Common myeloid progenitor, CD34-positive (primary cell): ENCODE measurements at regions not wholly inside any gene's neighbourhood (a gene's known extent, or its start where the extent isn't known, plus 50 kb on each side); places are given as distances from the start of the nearest gene placed in this dataset.

Source experiments
- CTCF ChIA-PET: fragments of 350-600 bp; sonication (Branson Sonifier 250); formaldehyde crosslinking; loops from one replicate; lab custom pipeline; 2021; ENCODE audit warnings: antibody characterized with exemption; lab: Charles Lee
- POLR2A ChIA-PET: fragments of 350-600 bp; sonication (Branson Sonifier 250); formaldehyde crosslinking; loops from one replicate; lab custom pipeline; 2021; ENCODE audit warnings: antibody characterized with exemption; lab: Charles Lee
- DNase-seq, 3 donors: peaks; one replicate each; pipeline versions ENCODE4 v3.0.0 to v3.0.0-alpha.2; 2013
- H3K27ac ChIP-seq, 2 experiments: 1 replicate in 1 of 2; 2 replicates in 1 of 2; pipeline ENCODE4 v1.7.0; 2013; ENCODE audit warnings: inconsistent platforms in 2 of 2, low read length in 2 of 2, mild to moderate bottlenecking in 2 of 2, low read depth in 1 of 2, moderate library complexity in 1 of 2; ENCODE audit not compliant: severe bottlenecking in 2 of 2, insufficient read depth in 1 of 2, poor library complexity in 1 of 2
- H3K27me3 ChIP-seq, 5 experiments: replicated peaks in 2 of 5; 1 replicate in 3 of 5; 2 replicates in 2 of 5; pipeline versions ENCODE4 v1.6.1 to v1.7.0; 2013; ENCODE audit warnings: low read length in 4 of 5, mild to moderate bottlenecking in 2 of 5, moderate library complexity in 2 of 5, inconsistent platforms in 1 of 5; ENCODE audit not compliant: insufficient read depth in 5 of 5, control insufficient read depth in 4 of 5
- H3K36me3 ChIP-seq, 4 experiments: 1 replicate in 2 of 4; 2 replicates in 2 of 4; pipeline versions ENCODE4 v1.6.1 to v1.7.0; 2013; ENCODE audit warnings: low read length in 3 of 4, control low read depth in 1 of 4, mild to moderate bottlenecking in 1 of 4; ENCODE audit not compliant: control insufficient read depth in 4 of 4, insufficient read depth in 4 of 4
- H3K4me1 ChIP-seq, 4 experiments: 1 replicate in 3 of 4; 2 replicates in 1 of 4; pipeline versions ENCODE4 v1.6.1 to v1.7.1; 2013; ENCODE audit warnings: low read length in 3 of 4, mild to moderate bottlenecking in 3 of 4, control low read depth in 1 of 4, inconsistent platforms in 1 of 4, moderate library complexity in 1 of 4; ENCODE audit not compliant: control insufficient read depth in 4 of 4, insufficient read depth in 4 of 4; ENCODE audit errors: control extremely low read depth in 1 of 4
- H3K4me3 ChIP-seq, 7 experiments: 1 replicate in 4 of 7; 2 replicates in 3 of 7; pipeline versions ENCODE4 v1.5.1 to v1.7.0; 2013; ENCODE audit warnings: mild to moderate bottlenecking in 7 of 7, low read length in 6 of 7, moderate library complexity in 6 of 7, inconsistent platforms in 2 of 7, low read depth in 2 of 7, control low read depth in 1 of 7; ENCODE audit not compliant: insufficient read depth in 4 of 7, control insufficient read depth in 1 of 7; ENCODE audit errors: extremely low read depth in 1 of 7
- H3K9me3 ChIP-seq, 5 experiments: 1 replicate in 4 of 5; 2 replicates in 1 of 5; pipeline versions ENCODE4 v1.6.1 to v1.7.1; 2013; ENCODE audit warnings: low read length in 4 of 5, mild to moderate bottlenecking in 2 of 5, inconsistent platforms in 1 of 5, low read depth in 1 of 5, moderate library complexity in 1 of 5; ENCODE audit not compliant: control insufficient read depth in 4 of 5, insufficient read depth in 2 of 5; ENCODE audit errors: control extremely low read depth in 1 of 5
- WGBS: methylation state at CpG from one replicate; pipeline ENCODE4 v1.1.5; 2013; ENCODE audit not compliant: insufficient coverage; 5-methylcytosine and 5-hydroxymethylcytosine counted together

DNA sequence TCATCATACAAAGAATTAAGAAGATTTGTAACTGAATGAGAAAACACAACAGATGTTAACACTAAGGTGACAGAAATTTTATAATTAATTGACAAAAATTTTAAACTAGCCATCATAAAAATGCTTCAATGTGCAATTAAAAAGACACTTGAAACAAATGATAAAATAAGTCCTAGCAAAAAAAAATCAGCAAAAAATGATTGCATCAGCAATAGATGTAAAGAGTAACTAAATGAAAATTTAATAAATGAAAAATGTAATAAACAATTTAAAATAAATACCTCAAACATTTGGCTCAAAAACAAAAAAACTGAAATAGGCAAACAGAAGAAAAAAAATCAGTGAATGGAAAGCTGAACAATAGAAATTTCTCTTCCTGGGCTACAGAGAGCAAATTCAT, 380.7 kb upstream of the GALNTL6 start:
- Histone ChIP-seq H3K36me3 (no peaks in the 10 kb centered on the region), H3K9me3 (no peaks in the 10 kb centered on the region), H3K4me3 (no peak overlapping the region), H3K27me3 (no peaks in the 10 kb centered on the region), H3K4me1 (no peaks in the 10 kb centered on the region), H3K27ac (no peak overlapping the region)
- ChIA-PET POLR2A (no interaction called here), CTCF (no interaction called here)
- DNase-seq = no peak

DNA sequence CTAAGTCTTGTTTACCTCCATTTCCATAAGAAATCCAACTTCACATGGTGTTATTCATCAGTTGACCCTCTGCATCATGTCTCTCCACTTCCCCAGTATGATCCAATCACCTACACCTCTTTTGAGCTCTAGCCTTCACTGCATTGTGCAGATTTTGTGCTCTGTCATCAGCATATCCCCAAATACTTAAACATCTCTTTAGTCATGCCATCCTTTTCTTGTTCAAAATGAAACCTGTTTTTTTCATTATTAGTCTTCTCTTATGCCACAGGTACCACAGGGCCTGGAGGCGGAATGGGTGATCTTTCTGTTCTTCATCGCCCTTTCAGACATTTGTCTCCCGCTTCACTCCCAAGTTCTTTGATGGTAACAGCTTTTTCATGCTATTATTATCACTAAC, 382.7 kb upstream of the GALNTL6 start:
- Histone ChIP-seq H3K27ac (no peak overlapping the region), H3K27me3 (no peaks in the 10 kb centered on the region), H3K9me3 (no peaks in the 10 kb centered on the region), H3K36me3 (no peaks in the 10 kb centered on the region), H3K4me1 (no peaks in the 10 kb centered on the region), H3K4me3 (no peak overlapping the region)
- CTCF ChIA-PET = no interaction called here
- POLR2A ChIA-PET = no interaction called here
- WGBS = 86% methylated on average over 1 of the region's 3 CpGs
- DNase-seq = no peak

DNA sequence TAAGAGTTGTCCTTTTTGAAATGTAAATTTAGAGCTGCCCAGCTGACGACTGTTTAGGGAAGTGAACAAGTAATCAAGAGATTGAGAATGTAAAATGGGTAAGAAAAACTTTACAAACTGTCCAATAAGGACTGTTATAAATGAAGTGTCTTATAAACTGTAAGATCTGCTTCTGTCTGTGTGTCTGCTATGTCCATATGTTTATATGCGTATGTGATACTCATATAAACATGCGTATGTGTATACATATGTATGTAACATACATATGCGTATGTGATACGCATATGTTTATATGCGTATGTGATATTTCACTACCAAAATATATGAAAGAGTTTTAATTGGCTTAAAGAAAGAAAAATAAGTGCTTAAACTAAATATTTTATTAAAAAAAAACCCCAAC, 416.0 kb upstream of the GALNTL6 start:
- no peaks in the 10 kb centered on the region for H3K36me3 ChIP-seq
- DNase-seq = no peak
- ChIA-PET CTCF (no interaction called here), POLR2A (no interaction called here)
- whole genome bisulfite sequencing = 100% methylated on average over 1 of the region's 6 CpGs
- H3K4me1 ChIP-seq = no peaks in the 10 kb centered on the region
- no peaks in the 10 kb centered on the region for H3K27me3 ChIP-seq
- H3K9me3 ChIP-seq = no peaks in the 10 kb centered on the region
- H3K4me3 ChIP-seq = no peak overlapping the region
- no peak overlapping the region for H3K27ac ChIP-seq

DNA sequence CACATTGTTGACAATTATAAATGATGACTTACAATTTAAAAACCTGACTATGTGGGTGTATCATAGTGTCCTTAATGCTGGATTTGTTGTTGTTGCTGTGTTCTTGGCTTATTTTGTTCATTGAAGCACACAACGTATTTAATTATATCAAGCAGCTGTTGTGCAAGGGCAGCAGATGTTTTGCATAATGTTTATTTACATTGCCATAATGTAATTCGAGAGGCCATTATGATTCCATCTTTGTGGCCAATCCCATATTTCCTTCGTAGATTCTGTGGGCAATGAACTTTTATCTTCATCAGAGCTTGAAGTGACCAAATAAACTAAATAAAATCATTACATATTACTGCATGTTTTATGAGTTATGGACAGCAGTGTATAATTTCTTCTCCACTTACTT, 422.6 kb upstream of the GALNTL6 start:
- H3K27me3 ChIP-seq = no peaks in the 10 kb centered on the region
- H3K4me3 ChIP-seq = no peak overlapping the region
- peaks cover 0 to 8% (median 2%) of the 10 kb centered on the region in 5 experiments for H3K9me3 ChIP-seq
- no CpG with 5 or more reads among the region's 3 CpGs for WGBS
- ChIA-PET CTCF (no interaction called here), POLR2A (no interaction called here)
- no peak overlapping the region for H3K27ac ChIP-seq
- no peaks in the 10 kb centered on the region for H3K36me3 ChIP-seq
- no peak for DNase-seq
- no peaks in the 10 kb centered on the region for H3K4me1 ChIP-seq

DNA sequence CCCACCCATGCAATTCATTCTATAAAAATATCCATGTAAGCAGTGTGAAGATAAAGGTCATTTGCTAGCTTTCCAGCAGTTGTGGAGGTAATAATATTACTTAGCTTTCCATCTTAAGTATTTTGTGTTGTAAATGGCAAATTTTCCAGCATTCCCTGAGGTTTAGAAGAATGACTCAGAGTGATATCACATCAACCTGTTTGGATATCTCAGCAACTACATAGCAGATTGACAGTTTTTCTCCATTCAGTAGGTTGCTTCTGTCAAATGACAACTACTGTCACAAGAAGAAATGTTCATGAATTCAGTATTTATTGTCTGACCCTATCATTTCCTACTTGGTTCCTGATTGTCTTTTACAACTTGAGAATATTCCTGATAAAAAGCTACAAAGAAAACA, 434.9 kb upstream of the GALNTL6 start:
- Histone ChIP-seq H3K36me3 (no peaks in the 10 kb centered on the region), H3K4me1 (no peaks in the 10 kb centered on the region), H3K9me3 (no peaks in the 10 kb centered on the region), H3K27me3 (no peaks in the 10 kb centered on the region), H3K4me3 (no peak overlapping the region), H3K27ac (no peak overlapping the region)
- CTCF ChIA-PET = no interaction called here
- no peak for DNase-seq
- POLR2A ChIA-PET = no interaction called here

DNA sequence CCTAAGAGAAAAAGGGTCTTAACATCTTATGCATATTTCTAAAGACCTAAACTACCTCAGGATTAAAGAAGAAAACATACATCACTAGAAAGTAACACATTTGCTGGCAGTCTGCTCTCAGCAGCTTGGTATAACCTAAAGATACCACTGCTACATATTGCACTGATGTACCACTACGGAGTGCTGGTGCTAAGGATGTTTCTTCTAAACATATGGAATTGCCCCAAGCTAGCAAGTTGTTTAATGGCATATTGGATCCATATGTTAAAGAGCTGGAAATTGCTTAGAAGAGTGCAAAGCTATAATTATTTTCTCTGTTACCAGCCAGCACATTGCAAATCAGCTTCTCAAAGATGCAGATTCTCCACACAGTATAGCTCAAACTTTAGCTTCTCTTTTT, 436.5 kb upstream of the GALNTL6 start:
- H3K4me1 ChIP-seq = no peaks in the 10 kb centered on the region
- no peaks in the 10 kb centered on the region for H3K36me3 ChIP-seq
- ChIA-PET CTCF (no interaction called here), POLR2A (no interaction called here)
- no peak for DNase-seq
- no peaks in the 10 kb centered on the region for H3K9me3 ChIP-seq
- H3K27ac ChIP-seq = no peak overlapping the region
- H3K4me3 ChIP-seq = no peak overlapping the region
- WGBS = no CpG with 5 or more reads among the region's 1 CpG
- no peaks in the 10 kb centered on the region for H3K27me3 ChIP-seq

DNA sequence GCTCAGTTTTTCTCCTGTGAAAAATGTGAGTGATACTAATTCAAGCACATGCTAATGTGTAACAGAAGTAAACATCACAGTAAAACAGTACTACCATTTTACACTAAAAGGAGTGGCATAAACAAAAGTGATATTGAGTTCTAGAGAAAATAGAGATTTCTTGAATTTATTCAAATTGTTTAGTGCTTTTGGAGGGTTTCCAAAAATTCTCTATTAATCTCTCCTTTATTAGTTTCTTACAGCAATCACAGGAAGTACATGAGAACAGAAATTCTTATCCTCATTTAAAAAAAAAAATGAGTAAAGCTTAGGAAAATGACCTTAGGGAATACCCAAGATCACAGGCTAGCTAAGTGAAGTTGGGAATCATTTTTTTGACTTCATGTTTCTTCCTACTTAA, 459.7 kb upstream of the GALNTL6 start:
- H3K36me3 ChIP-seq = no peaks in the 10 kb centered on the region
- no peaks in the 10 kb centered on the region for H3K27me3 ChIP-seq
- ChIA-PET CTCF (no interaction called here), POLR2A (no interaction called here)
- no peak for DNase-seq
- no peak overlapping the region for H3K4me3 ChIP-seq
- H3K9me3 ChIP-seq = no peaks in the 10 kb centered on the region
- no peaks in the 10 kb centered on the region for H3K4me1 ChIP-seq
- no peak overlapping the region for H3K27ac ChIP-seq

DNA sequence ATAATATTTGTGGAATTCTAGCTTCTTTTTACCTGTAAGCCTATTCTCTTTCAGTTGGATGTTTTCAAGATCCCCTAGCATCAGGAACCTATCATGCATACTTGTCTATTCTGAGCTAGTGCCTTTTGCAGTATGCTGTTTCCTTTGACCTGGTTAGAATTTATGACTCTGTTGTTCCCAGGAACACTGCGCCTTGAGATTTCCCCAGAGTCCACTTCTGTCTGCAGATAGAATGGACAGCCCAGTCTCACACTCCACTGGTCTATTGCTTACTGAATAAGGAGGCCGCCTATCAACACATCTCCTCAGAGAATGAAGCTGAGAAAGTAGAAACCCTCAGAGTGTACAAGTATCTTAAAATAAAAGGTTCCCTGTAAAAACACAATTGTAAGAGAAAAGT, 465.1 kb upstream of the GALNTL6 start:
- DNase-seq = no peak
- H3K27me3 ChIP-seq = no peaks in the 10 kb centered on the region
- H3K9me3 ChIP-seq = no peaks in the 10 kb centered on the region
- WGBS = 100% methylated on average over 1 of the region's 2 CpGs
- peaks cover 0 to 6% (median 2%) of the 10 kb centered on the region in 4 experiments for H3K4me1 ChIP-seq
- no peaks in the 10 kb centered on the region for H3K36me3 ChIP-seq
- CTCF ChIA-PET = no interaction called here
- H3K4me3 ChIP-seq = no peak overlapping the region
- POLR2A ChIA-PET = no interaction called here
- H3K27ac ChIP-seq = no peak overlapping the region
